NCI-H1436 (cell line): ENCODE measurements at regions not wholly inside any gene's neighbourhood (a gene's known extent, or its start where the extent isn't known, plus 50 kb on each side); places are given as distances from the start of the nearest gene placed in this dataset.

ENCODE experiments used
- DNase-seq: peaks from one replicate; lab custom pipeline; 2025; lab: John Stamatoyannopoulos, UW

DNA sequence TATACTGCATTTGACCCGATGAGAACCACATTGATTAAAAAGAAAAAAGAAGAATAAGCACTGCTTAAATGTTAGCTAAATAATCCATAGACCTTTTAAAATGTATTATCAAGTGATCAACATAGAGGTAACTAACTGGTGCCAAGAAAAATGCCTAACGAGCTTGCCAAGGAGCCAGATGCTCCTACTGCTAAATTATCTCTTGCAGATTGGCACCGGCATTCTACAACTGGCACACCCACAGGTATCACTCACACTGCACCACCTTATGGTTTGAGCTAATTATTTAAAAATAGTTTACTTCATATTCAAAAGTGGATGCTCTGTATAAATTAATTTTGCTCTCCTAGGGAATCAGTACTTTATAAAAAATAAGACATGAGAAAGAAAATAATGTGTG lies 341.6 kb upstream of the CDH7 start:
- no peak for DNase-seq

DNA sequence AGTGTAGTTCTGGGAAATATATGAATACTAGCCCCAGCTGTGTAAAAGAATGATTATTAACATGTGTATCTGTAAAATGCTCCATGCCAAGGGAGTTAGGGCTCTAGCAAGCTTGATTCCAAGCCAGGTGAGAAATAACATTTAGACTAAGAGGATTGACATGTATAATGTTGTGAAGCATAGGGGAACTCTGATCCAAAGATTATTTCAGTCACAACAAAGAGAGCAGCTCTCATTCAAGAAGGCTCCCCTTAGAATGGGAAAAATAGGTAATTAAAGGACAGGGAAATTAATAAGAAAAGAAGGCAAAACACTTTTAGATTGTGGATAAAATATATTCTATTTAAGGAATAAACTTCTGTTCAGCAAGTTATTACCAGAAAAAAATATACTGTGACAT lies 347.3 kb upstream of the CDH7 start:
- DNase-seq: no peak

DNA sequence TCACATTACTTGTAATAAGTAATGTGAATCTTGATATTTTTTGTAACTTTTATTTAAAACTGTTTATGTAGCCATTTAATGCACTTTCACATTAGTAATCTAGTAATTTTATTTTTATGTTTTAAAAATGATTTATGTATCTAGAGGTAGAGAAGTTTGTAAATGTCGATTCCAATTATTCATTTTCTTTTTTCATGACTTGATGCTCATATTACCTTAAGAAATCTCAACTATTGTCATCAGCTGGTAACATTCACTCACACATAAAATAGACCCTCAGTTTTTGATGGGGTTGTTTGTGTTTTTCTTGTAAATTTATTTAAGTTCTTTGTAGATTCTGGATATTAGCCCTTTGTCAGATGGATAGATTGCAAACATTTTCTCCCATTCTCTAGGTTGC lies 351.7 kb upstream of the CDH7 start:
- DNase-seq: no peak

DNA sequence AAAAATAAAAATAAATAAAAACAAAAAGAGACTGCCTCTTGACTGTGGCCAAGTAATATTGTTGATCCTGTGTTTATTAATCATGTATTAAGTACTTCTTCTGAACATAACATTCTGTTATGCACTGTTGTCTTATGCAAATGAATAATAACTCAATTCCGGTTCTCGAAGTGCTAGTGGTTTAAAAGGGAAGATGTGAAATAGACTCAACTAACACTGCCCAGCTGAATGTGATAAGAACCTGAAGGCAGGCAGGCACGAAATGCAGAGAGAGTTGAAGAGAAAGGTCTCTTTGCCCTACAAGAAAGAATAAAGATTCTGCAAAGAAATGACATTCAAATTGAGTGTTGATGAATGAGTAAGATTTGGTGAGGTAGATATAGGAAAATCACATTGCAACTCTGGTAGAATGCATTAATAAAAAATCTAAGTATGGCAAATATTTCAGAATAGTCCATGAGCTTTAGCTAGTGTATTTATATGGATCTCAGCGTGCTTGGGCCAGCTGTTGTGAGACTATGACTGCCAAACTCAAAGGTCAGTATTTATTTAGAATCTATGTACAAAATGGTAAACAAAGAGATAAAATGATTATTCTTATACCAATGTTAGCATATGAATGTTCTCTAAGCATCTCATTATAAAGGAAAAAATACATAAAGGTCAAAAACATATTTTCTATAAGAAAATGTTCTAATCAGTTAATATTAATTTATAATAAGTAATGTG lies 352.3 kb upstream of the CDH7 start:
- no peak for DNase-seq

DNA sequence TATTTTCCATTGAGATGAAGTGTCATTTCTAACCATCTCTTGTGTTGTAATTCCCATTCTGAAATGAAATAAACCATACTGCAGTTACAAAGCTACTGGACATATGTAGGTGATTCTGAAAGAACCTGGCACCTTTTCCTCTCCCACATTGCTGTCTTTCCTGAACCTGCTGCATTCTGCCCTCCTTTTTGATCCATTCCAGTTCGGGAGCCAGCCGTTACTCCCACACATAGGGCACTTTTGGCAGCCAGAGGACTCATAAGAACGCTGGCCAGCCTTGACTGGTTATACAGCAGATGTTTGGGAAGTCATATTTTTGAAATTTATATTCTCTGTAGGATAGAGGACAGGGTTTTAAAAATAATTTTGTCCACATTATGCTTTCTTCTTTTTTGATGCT lies 369.8 kb upstream of the CDH7 start:
- no peak for DNase-seq

DNA sequence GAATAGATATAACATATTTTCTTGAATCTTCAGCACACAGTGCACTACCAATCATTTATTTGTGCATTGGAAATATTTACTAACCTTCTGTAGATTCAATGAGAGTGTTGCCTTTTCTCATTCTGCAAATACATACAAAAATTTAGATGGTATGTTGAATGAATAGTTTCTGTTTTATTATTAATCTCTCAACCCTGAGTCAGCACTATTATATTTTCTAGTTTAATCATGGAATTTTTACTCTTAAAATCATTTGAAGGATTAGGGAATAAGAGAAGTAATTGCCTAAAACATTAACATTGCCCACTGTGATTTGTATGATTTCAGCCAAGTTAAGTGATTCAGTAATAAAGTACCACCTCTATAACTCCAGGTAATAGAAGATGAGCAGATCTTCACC lies 370.2 kb upstream of the CDH7 start:
- DNase-seq: no peak

DNA sequence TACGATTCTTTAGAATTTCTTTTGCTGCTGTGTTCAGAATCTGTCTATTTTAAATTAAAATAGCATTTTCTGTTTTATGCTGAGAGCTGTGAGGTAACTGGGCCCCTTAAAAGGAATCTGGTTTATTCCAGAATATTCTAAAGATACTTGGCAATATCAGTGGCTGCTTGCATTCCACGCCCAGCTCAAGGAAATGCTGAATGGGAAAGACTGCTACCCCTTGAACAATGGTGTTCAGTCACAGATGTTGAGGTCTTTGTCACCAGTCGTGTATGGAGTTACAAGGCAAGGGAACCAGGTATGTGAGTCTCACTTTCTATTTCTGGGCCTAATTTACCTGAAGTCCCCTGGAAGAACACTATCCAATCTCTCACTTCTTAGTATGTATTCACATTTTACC lies 377.9 kb upstream of the CDH7 start:
- DNase-seq: no peak

DNA sequence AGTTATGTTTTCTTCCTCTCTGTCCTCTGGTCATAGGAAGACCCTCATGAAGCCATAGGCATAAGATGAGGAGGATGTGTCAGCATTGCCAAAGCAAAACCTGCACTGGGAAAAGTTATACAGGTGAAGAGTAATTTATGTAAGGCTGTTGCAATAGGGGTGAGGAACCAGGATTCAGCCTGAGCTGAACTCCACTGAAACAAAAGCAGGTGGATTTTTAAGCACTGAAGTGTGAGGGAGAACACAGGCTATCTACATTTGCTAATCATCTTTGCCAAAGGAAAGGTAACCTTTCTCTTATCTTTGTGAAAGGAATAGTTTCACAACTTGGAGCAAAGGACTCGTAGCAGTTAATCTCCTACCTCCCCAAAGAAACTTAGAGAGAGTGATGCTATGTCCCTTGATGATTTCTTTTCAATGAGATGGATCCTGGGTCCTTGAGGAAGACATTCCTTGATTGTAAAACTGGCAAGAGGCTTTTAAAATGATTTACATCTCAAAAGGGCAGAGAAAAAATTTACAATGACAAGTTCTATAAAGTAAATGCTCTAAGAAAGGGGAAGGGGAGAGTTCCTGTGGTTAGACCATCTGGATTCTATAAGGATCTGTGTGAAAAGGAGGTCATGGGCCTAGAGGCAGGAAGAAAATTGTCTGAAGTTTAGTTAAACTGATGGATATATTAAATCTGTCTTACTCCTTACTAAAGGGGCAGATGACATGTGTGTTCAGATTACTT lies 385.4 kb upstream of the CDH7 start:
- DNase-seq: no peak

DNA sequence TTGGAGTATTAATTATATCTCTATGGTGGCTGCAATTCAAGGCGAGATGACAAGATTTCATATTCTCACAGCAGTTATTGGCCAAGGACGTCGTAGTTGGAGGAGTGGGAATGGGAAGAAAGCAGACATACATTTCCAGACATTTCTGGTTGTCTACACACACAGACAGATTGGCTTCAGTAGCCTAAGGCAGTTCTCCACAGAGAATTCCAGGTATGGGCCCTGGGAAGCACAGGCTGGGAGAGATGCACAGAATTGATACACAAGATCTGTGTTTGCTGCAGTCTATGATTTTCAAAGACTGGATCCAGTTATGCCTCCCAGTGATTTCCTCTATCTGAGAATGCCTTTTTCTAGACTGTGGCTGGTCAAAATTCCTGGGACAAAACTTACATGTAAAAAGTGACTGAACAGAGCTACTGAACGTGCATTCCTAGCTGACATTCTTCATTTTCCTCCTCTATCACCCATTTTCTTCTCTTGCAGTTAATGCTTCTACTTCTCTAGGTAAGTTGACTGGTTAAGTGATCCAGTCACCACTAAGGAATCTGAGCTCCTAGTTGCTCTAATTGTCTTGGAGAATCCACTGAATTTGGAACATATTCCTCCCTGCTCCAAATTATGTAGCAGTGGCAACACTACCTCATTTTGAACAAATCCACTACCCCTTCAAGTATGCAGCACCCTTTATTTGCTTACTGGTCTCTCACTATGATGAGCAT lies 386.7 kb upstream of the CDH7 start:
- no peak for DNase-seq

DNA sequence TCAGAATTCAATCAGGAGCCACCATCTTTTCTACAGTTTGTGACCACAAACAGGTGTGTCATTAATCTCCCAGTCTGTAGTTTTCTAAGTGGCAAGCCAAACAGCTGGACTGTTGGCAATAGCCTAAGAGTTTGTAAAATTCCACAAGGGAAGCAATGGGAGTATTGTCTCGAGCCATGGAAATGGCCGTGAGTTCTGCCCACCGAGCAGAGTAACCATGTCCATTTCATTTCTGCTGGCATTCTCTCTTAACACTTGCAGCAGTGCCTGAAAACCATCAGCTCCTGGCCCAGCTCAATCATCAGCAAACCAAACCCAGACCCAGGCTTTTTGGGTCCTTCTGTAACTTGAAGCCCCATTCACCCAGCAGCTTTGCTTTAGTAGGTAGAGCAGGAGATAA lies 387.8 kb upstream of the CDH7 start:
- DNase-seq: no peak

DNA sequence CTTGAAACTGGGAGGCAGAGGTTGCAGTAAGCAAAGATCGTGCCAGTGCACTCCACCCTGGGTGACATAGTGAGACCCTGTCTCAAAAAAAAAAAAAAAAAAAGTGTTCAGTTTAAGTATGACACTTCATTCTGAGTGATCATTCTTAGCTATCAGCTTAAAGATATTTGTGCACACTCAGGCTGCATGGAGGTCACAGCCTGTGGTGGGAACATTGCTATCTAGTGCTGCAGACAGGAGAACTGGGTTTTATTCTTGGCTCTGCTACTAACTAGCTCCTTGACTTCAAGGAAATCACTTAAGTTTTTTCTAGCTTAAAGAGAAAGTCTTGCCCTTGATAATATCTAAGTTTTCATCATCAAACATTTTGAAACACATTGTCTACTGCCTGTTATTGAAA lies 391.3 kb upstream of the CDH7 start:
- no peak for DNase-seq

DNA sequence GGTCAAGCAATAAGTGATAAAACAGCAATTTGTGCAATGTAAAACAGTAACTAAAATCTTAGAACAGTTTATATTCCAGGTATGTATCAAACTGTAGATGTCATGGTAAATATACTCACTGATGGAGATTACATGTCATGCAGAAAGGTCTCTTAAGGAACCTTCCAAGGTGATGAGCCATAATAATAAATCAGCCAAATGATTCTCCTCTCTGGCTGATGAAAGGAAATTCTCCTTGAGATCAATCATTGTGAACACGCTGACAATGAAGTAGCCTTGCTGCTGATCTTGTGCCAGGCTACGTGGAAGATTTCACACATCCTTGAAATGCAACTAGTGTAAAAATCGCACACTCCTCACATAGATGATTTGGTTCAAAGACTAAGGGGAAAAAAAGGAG lies 392.5 kb upstream of the CDH7 start:
- no peak for DNase-seq

DNA sequence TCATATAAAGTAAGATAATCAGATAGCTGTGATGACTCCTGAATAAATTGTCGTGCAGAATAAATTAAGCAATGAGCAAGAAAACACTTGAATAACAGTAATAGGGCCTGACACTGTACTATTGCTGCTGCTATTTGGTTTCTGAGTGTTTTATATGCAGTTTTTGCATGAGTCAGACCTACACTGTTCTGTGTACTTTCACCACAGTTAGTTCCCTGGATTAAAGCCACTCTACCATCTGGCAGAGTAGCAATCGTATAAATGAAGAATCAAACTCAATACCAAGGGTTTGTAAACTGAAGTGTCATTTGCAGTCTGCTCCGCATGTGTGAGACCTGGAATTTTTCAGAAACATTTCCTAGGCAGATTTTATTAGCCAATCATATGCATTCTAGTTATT lies 398.6 kb upstream of the CDH7 start:
- DNase-seq: no peak

DNA sequence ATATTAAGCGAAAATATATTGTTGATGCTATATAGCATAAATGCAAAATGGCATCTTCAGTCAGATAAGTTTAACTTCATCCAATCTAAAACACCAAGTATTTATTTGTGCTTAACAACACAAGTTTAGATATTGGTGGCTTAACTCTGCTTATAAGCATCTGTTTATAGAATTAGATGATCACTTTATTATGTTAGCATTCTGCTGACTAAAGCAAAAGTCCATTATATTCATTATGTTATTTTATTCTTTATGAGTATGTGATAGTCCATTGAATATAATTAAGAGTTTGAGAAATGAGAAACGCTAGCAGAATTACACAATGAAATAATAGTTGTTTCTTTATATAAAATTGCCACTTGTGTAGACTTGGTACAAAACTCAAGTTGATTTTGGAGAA lies 401.2 kb upstream of the CDH7 start:
- no peak for DNase-seq

DNA sequence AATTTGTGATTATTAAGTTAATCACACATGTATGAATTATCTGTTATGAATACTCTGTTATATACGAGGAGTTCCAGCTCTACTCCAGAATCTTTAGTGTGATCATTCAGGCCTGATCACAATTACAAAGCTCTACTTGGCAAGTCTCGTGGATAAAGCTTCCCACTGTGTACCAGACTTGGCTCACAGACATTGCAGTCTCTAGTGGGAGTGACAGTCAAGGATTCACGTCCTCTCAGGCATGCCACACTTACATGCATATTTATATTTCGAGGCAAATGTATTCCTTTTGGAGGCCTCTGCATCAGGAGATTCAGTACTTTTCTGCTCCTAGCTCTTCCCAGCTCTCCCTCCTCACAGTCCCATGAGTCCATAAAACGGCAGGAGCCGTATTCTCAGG lies 403.4 kb upstream of the CDH7 start:
- no peak for DNase-seq

DNA sequence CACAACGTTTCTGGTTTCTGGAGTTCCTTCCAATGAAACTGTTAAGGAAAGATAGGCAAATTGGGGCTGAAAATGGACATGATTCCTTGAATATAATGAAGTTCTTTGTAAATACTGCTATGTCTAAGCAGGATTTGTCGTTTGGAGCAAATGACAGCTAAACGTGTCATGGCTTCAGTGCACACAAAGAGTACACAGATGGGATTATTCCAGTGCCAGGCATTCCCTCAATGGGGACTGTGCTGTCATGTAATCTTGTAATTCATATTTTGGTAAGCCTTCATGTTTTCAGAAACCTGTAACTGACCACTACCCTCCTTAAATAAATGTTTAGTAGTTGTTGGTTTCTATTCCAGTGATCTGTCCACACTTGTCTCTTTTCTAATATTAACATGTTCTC lies 404.7 kb upstream of the CDH7 start:
- no peak for DNase-seq

DNA sequence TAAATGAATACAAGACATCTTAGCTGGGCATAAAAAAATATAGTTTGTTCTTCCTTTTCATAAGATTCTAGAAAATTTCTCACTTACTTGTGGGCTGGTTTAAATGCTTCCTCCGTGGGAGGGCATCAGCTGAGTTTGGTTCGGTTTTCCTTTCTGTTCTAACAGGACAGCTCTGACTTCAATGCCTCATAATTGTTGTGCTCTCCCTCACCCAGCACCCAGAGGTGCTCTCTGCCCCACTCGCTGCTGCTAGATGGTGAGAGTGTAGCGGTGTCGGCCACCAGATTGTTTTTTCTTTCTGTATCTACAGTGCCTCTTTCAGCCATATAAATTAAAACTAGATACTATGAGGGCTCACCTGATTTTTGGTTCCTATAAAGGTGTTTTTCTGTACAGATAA lies 407.2 kb upstream of the CDH7 start:
- DNase-seq: no peak

DNA sequence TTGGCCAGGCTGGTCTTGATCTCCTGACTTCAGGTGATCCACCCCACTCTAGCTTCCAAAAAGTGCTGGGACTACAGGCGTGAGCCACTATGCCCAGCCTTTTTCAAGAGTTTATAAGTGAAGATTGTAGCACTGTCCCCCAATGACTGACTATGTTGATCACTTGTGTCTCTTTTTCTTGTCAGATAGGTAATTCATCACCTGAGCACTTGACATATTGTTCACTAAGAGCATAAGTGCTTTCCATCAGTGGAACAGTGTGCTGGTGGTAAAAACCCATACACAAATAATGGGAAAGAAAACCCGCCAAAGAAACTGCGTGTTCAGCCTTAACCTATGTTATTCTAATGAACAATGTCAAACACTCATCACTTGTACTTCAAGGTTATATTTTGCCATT lies 414.4 kb upstream of the CDH7 start:
- no peak for DNase-seq

DNA sequence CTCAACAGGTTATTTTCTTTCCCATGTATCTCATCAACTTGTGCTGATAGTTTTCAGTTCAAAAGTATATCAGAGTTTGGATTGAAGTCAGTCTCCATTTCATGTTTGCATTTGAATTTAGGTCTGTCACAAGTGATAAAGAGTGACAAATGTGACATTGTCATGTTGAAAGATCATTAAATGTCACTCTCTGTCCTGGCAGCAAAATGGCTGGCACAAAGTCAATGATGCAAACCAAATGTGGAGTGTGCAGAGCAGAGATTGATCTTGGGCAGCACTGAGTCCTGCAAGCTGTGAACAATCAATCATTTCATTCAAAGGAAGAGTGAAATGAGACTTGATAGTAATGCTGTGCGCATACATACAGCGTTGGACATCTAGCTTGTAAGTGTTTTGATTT lies 421.8 kb upstream of the CDH7 start:
- DNase-seq: no peak

DNA sequence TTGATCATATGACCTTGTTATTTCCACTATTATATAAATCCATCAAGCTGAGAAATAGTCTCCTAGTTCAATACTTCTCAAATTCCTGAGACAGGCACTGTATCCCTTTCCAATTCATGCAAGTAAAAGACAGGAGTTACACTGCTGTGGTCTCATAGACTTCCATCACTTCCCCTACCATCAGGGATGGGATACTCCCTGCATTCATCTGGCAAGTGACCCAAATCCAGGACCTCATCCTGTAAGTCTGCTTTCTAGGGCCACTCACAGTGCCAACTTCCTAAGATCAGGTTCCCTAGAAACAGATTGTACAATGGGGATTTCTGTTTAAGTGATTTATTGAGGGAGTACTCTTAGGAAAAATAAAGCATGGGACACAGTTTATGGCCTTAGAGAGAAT lies 424.0 kb upstream of the CDH7 start:
- no peak for DNase-seq

DNA sequence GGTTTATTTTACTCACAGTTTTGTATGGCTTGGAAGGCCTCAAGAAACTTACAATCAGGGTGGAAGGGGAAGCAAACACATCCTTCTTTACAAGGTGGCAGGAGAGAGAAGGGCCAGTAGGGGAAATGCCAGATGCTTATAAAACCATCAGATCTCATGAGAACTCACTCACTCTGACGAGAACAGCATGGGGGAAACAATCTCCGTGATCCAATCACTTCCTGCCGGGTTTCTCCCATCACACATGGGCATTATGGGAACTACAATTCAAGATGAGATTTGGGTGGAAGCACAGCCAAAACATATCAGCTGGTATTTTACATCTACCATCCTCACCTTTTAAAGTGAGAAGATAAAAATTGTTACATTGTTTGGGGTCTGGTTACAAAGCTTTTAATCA lies 427.9 kb upstream of the CDH7 start:
- DNase-seq: no peak

DNA sequence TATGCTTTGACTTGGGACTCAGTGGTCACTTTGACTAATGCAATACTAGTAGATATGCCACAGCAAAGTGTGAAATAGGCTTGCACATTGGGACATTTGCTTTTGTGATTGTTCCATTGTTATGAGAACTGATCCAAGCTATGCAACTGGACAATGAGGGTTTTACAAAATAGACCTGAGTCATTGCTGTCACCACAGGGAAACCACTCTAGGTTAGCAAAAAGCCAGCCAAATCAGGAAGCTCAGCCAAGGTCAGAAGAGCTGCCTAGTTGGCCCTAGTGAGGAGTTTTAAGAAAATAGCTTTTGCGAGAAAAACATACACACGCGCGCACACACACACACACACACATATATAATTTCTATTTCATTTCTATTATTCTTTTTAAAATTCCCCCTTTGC lies 452.4 kb upstream of the CDH7 start:
- DNase-seq: no peak

DNA sequence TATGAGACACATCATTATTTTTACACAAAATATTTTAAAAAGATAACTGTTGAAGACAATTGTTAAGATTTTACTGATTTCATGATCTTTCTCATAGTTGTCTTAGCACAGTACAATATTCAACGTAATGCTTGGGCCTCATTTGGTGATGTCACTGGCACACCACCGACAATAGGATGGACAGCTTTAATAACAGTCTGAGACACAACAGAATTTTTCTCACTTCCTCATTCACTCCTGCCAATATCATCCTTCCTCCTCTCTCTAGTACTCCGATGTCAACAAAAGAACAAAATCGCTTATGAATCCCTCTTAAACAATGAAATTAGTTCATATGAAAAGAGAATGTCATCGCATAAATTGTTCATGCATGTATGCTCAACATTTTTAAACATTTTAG lies 461.9 kb upstream of the CDH7 start:
- no peak for DNase-seq
